OCI-LY1 (cell line): ENCODE measurements at regions not wholly inside any gene's neighbourhood (a gene's known extent, or its start where the extent isn't known, plus 50 kb on each side); places are given as distances from the start of the nearest gene placed in this dataset.

Source experiments
- CTCF ChIP-seq: fragments of 200-600 bp; sonication (generic), shearing (Covaris generic); IDR thresholded peaks from 2 replicates; pipeline ENCODE4 v1.5.1; 2017; ENCODE audit warnings: mild to moderate bottlenecking, antibody characterized with exemption, low read length, moderate library complexity, mixed read lengths
- EZH2 ChIP-seq: fragments of 200-600 bp; sonication (generic), shearing (Covaris generic); IDR thresholded peaks from 2 replicates; pipeline ENCODE4 v1.8.0; 2017; ENCODE audit warnings: borderline replicate concordance, mixed run types, mild to moderate bottlenecking, antibody characterized with exemption, low read length, moderate library complexity, mixed read lengths

- TF ChIP-seq CTCF (no peak), EZH2 (no peak)
Observed at GRCh38 chr12:66960704-66961690, 282.1 kb upstream of the GRIP1 start.
